ENCODE measurements at regions not wholly inside any gene's neighbourhood (a gene's known extent, or its start where the extent isn't known, plus 50 kb on each side); places are given as distances from the start of the nearest gene placed in this dataset.

- DNase-seq, result no peak
Observed at GRCh38 chr13:73366241-73366640, 307.4 kb downstream of the KLF5 start.

GRCh38 chr13:73365681-73366080, 306.9 kb downstream of the KLF5 start:
- DNase-seq, result no peak

GRCh38 chr13:73365252-73365651, 306.4 kb downstream of the KLF5 start:
- DNase-seq, result peak; percentile 69

- DNase-seq, result peak; percentile 17
Observed at GRCh38 chr13:73364736-73365135, 305.9 kb downstream of the KLF5 start.

GRCh38 chr13:73358606-73359095, 299.8 kb downstream of the KLF5 start:
- no peak for DNase-seq

- no peak for DNase-seq
Observed at GRCh38 chr13:73355134-73355533, 296.3 kb downstream of the KLF5 start.

- DNase-seq, result no peak
Observed at GRCh38 chr13:73351730-73352129, 292.9 kb downstream of the KLF5 start.

- DNase-seq, result no peak
Observed at GRCh38 chr13:73341748-73342147, 282.9 kb downstream of the KLF5 start.

GRCh38 chr13:73340069-73340468, 281.3 kb downstream of the KLF5 start:
- no peak for DNase-seq

- DNase-seq, result no peak
Observed at GRCh38 chr13:73339086-73339485, 280.3 kb downstream of the KLF5 start.

- no peak for DNase-seq
Observed at GRCh38 chr13:73338389-73338788, 279.6 kb downstream of the KLF5 start.

GRCh38 chr13:73337532-73337931, 278.7 kb downstream of the KLF5 start:
- DNase-seq, result no peak

GRCh38 chr13:73336773-73337172, 278.0 kb downstream of the KLF5 start:
- DNase-seq, result no peak

- no peak for DNase-seq
Observed at GRCh38 chr13:73335944-73336343, 277.1 kb downstream of the KLF5 start.

GRCh38 chr13:73335210-73335609, 276.4 kb downstream of the KLF5 start:
- DNase-seq, result no peak

GRCh38 chr13:73334445-73334844, 275.6 kb downstream of the KLF5 start:
- no peak for DNase-seq

GRCh38 chr13:73331556-73331955, 272.8 kb downstream of the KLF5 start:
- DNase-seq, result no peak

- peak; percentile 2 for DNase-seq
Observed at GRCh38 chr13:73329355-73329754, 270.6 kb downstream of the KLF5 start.

GRCh38 chr13:73327579-73327978, 268.8 kb downstream of the KLF5 start:
- DNase-seq, result no peak

- DNase-seq, result no peak
Observed at GRCh38 chr13:73325723-73326558, 267.1 kb downstream of the KLF5 start.

- DNase-seq, result no peak
Observed at GRCh38 chr13:73324842-73325722, 266.3 kb downstream of the KLF5 start.

- no peak for DNase-seq
Observed at GRCh38 chr13:73323615-73324014, 264.8 kb downstream of the KLF5 start.

GRCh38 chr13:73321043-73321442, 262.2 kb downstream of the KLF5 start:
- no peak for DNase-seq

- DNase-seq, result no peak
Observed at GRCh38 chr13:73317140-73317539, 258.3 kb downstream of the KLF5 start.
